ENCODE measurements at regions not wholly inside any gene's neighbourhood (a gene's known extent, or its start where the extent isn't known, plus 50 kb on each side); places are given as distances from the start of the nearest gene placed in this dataset.

DNA sequence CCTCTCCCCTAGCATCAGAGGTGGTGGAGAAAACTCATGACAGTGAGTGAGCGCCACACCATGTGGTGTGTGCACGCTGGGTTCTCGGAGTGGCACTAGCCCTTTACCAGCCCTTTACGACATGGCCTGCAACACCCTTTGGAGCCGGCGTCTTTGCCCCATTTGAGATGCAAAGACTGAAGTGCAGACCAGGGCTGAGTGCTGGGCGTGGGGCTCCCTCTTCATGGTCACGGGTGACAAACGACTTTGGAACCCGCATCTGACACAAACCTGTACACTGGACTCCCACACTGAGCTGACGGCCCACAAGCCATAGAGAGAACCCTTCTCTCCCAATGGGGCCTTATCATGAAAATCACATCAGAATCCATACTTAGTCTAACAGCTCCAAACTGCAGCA, 76.8 kb upstream of the ALDH1L1 start:
- no peak for TF ChIP-seq RFX5 (IDR thresholded peaks at IDR 0.05; ENCODE audit: low read depth, low read length)
- no peak for TF ChIP-seq CTCF (conservative IDR thresholded peaks at IDR 0.05; ENCODE audit: low read depth, low read length)
- no peak for TF ChIP-seq POLR2A (IDR thresholded peaks at IDR 0.05; ENCODE audit: low read depth, low read length)
- no peak for TF ChIP-seq FOS (IDR thresholded peaks at IDR 0.05; ENCODE audit: low read depth, low read length)
- TF ChIP-seq, protein P1, sequence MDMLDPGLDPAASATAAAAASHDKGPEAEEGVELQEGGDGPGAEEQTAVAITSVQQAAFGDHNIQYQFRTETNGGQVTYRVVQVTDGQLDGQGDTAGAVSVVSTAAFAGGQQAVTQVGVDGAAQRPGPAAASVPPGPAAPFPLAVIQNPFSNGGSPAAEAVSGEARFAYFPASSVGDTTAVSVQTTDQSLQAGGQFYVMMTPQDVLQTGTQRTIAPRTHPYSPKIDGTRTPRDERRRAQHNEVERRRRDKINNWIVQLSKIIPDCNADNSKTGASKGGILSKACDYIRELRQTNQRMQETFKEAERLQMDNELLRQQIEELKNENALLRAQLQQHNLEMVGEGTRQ (IDR thresholded peaks at IDR 0.05; ENCODE audit: low read depth, low read length), result no peak
- no peak for TF ChIP-seq MAZ (IDR thresholded peaks at IDR 0.05; ENCODE audit: borderline replicate concordance, low read depth, low read length)
- TF ChIP-seq RAD21 (IDR thresholded peaks at IDR 0.05; ENCODE audit: low read length), result no peak
- TF ChIP-seq ELK1 (IDR thresholded peaks at IDR 0.05; ENCODE audit: borderline replicate concordance, low read depth, low read length), result no peak
- TF ChIP-seq MXI1 (IDR thresholded peaks at IDR 0.05; ENCODE audit: borderline replicate concordance, low read depth, low read length), result no peak
- TF ChIP-seq SMC3 (IDR thresholded peaks at IDR 0.05; ENCODE audit: low read depth, low read length), result no peak
- TF ChIP-seq NFE2L2 (IDR thresholded peaks at IDR 0.05; ENCODE audit: low read depth, low read length), result no peak
- no peak for TF ChIP-seq CEBPB (IDR thresholded peaks at IDR 0.05; ENCODE audit: low read depth, low read length)
- TF ChIP-seq RCOR1 (IDR thresholded peaks at IDR 0.05; ENCODE audit: insufficient replicate concordance, low read length), result no peak

All from IMR-90 (cell line).